HepG2 (cell line): ENCODE measurements at regions not wholly inside any gene's neighbourhood (a gene's known extent, or its start where the extent isn't known, plus 50 kb on each side); places are given as distances from the start of the nearest gene placed in this dataset.

Source experiments
- ATAC-seq: fragments of 200-7000 bp; cut with Tn5 transposase; 3 replicates; pipeline ENCODE4 v1.9.1; 2020; ENCODE audit warnings: mild to moderate bottlenecking, moderate library complexity
- BruUV-seq: library from RNA; stranded (reverse); fragments of 400-500 nt; replicated peaks from 2 replicates; lab custom pipeline; 2021; lab: Mats Ljungman, UMichigan
- CTCF ChIA-PET: fragments of 300-600 bp; formaldehyde crosslinking; extraction: SDS; loops from one replicate; lab custom pipeline; 2021; ENCODE audit warnings: low total read pairs, inconsistent platforms, low intra/inter-chr PET ratio; lab: Yijun Ruan, JAX
- POLR2A ChIA-PET: fragments of 350-600 bp; sonication (Branson Sonifier 250); formaldehyde crosslinking; loops from one replicate; lab custom pipeline; 2020; ENCODE audit warnings: antibody characterized with exemption, inconsistent platforms; lab: Yijun Ruan, JAX
- DNase-seq: peaks from one replicate; pipeline ENCODE4 v3.0.0-alpha.2; 2015; ENCODE audit warnings: low spot score
- FAIRE-seq: peaks from 3 replicates; lab custom pipeline; 2011; peaks lifted over from hg19 to GRCh38; lab: Jason Lieb, UNC
- H2AFZ ChIP-seq: one replicate; pipeline ENCODE4 v1.6.1; 2011; ENCODE audit warnings: low read length, inconsistent platforms
- H3K27ac ChIP-seq: fragments of 300-600 bp; 3 replicates; pipeline ENCODE4 v1.8.0; 2011; ENCODE audit warnings: mixed run types, mild to moderate bottlenecking, mixed read lengths, low read length, inconsistent platforms; ENCODE audit not compliant: insufficient read depth; ENCODE audit errors: extremely low read length
- H3K27me3 ChIP-seq, 2 experiments: fragments of 200-600 bp in 1 of 2; 2 replicates in 1 of 2; 3 replicates in 1 of 2; pipeline versions ENCODE4 v1.6.0 to v1.8.0; 2011; ENCODE audit warnings: low read length in 2 of 2, mild to moderate bottlenecking in 2 of 2, moderate library complexity in 2 of 2, inconsistent platforms in 1 of 2; ENCODE audit not compliant: insufficient read depth in 2 of 2, control insufficient read depth in 1 of 2
- H3K36me3 ChIP-seq, 2 experiments: fragments of 200-600 bp in 1 of 2; replicated peaks in 1 of 2; 2 replicates in 1 of 2; 3 replicates in 1 of 2; pipeline versions ENCODE4 v1.5.1 to v1.8.0; 2011; ENCODE audit warnings: low read length in 2 of 2, inconsistent platforms in 1 of 2; ENCODE audit not compliant: insufficient read depth in 2 of 2, control insufficient read depth in 1 of 2
- H3K4me1 ChIP-seq: 2 replicates; pipeline ENCODE4 v1.5.1; 2012; ENCODE audit warnings: low read length, inconsistent platforms; ENCODE audit not compliant: insufficient read depth
- H3K4me2 ChIP-seq: 2 replicates; pipeline ENCODE4 v1.6.0; 2011; ENCODE audit warnings: low read depth, low read length, inconsistent platforms
- H3K4me3 ChIP-seq, 3 experiments: fragments of 200-600 bp in 1 of 3; sonication (generic), shearing (Covaris generic) in 1 of 3; replicated peaks in 1 of 3; 2 replicates each; pipeline ENCODE4 v1.5.1; 2011 to 2016; ENCODE audit warnings: low read length in 3 of 3, inconsistent platforms in 2 of 3, low read depth in 2 of 3, mild to moderate bottlenecking in 2 of 3, control low read depth in 1 of 3, mixed read lengths in 1 of 3; ENCODE audit not compliant: insufficient read depth in 1 of 3
- H3K79me2 ChIP-seq: one replicate; pipeline ENCODE4 v1.6.1; 2011; ENCODE audit warnings: low read length, inconsistent platforms; ENCODE audit not compliant: insufficient read depth
- H3K9ac ChIP-seq: 2 replicates; pipeline ENCODE4 v1.6.0; 2011; ENCODE audit warnings: mild to moderate bottlenecking, low read depth, low read length, inconsistent platforms; ENCODE audit not compliant: insufficient read depth
- H3K9me3 ChIP-seq: 2 replicates; pipeline ENCODE4 v1.5.1; 2012; ENCODE audit warnings: mild to moderate bottlenecking, low read length
- H4K20me1 ChIP-seq: 2 replicates; pipeline ENCODE4 v1.6.0; 2011; ENCODE audit warnings: inconsistent platforms, mild to moderate bottlenecking, low read length, moderate library complexity; ENCODE audit not compliant: insufficient read depth
- AGO1 ChIP-seq: fragments of 200-400 bp; formaldehyde crosslinking; IDR thresholded peaks from 2 replicates; pipeline ENCODE4 v1.6.1; 2017; ENCODE audit warnings: mild to moderate bottlenecking, low read depth, low read length, moderate library complexity; ENCODE audit not compliant: poor library complexity, severe bottlenecking
- HCFC1 ChIP-seq: fragments of 150-350 bp; IDR thresholded peaks from 2 replicates; pipeline ENCODE4 v1.6.1; 2014; ENCODE audit warnings: low read depth, low read length
- HNRNPK ChIP-seq: fragments of 200-400 bp; formaldehyde crosslinking; IDR thresholded peaks from 2 replicates; pipeline ENCODE4 v1.6.1; 2018; ENCODE audit warnings: low read length, low read depth, moderate library complexity, mild to moderate bottlenecking; ENCODE audit not compliant: poor library complexity, severe bottlenecking
- IRF2 ChIP-seq: IDR thresholded peaks from 2 replicates; pipeline ENCODE4 v1.6.1; 2018; ENCODE audit warnings: missing genetic modification reagents, missing compliant biosample characterization
- RNF2 ChIP-seq: fragments of 450-650 bp; conservative IDR thresholded peaks from 2 replicates; pipeline ENCODE4 v1.6.1; 2016; ENCODE audit warnings: low read depth
- TEAD2 ChIP-seq: sonication (generic); formaldehyde crosslinking; IDR thresholded peaks from 2 replicates; pipeline ENCODE4 v1.9.0; 2021; ENCODE audit warnings: missing genetic modification reagents
- YEATS2 ChIP-seq: sonication (generic); formaldehyde crosslinking; IDR thresholded peaks from 2 replicates; pipeline ENCODE4 v1.4.0; 2020; ENCODE audit warnings: missing genetic modification reagents, borderline replicate concordance
- ZNF24 ChIP-seq: fragments of 450-650 bp; IDR thresholded peaks from 2 replicates; pipeline ENCODE4 v1.6.1; 2017; ENCODE audit warnings: antibody characterized with exemption, mild to moderate bottlenecking
- WGBS: methylation state at CpG from one replicate; pipeline ENCODE4 v1.1.6; 2017; ENCODE audit warnings: low lambda C conversion rate; 5-methylcytosine and 5-hydroxymethylcytosine counted together
- in situ Hi-C: cut with HindIII; loops from 2 replicates; pipeline ENCODE4 v1.10.0; 2017; ENCODE audit warnings: low pct_unique_long_range_greater_than_20kb; ENCODE audit not compliant: extremely low pct_ligation_motif_present
- intact Hi-C: fragments of 100-400 bp; cut with micrococcal nuclease; formaldehyde crosslinking; loops from one replicate; pipeline ENCODE4 v1.10.0; 2022; ENCODE audit not compliant: unreplicated experiment
- TF ChIP-seq, protein P1 (sequence below): IDR thresholded peaks from 2 replicates; pipeline ENCODE4 v1.6.1; 2016; ENCODE audit warnings: missing compliant biosample characterization, missing genetic modification reagents, borderline replicate concordance
- TF ChIP-seq, protein P2 (sequence below), 2 experiments: sonication (generic) in 1 of 2; formaldehyde crosslinking in 1 of 2; IDR thresholded peaks; 2 replicates each; pipeline versions ENCODE4 v1.5.1 to v1.6.1; 2011 to 2020; ENCODE audit warnings: borderline replicate concordance in 1 of 2, low read depth in 1 of 2, low read length in 1 of 2, mild to moderate bottlenecking in 1 of 2, missing genetic modification reagents in 1 of 2, moderate library complexity in 1 of 2

DNA sequence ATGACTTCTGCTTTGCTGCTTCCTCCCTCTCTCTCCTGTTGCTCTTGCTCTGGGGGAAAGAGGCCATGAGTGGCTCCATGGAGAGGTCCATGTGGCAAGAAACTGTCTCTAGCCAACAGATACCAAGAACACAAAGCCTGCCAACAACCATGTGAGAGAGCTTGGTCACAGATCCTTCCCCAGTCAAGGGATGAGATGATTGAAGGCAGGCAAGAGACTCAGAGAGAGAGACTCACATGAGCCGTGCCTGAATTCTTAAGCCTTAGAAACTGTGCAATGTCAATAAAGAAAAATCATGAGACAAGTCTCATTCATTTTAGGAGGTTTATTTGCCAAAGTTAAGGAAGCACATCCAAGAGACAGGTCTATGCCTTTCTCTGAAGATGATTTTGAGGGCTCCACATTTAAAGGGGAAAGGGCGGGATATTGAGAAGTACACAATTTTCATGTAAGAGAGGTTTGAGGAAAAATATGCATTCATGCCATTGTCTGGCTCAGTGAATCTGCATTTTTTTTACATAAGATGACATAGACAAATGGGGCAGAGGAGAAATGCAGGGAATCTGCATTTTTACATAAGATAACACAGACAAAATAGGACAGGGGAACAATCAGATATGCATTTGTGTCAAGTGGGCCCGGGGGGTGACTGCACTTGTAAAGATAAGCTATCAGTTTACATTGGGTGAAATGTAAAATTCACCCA is 59.5 kb upstream of the SUCLG2 start:
- 79% methylated on average over 3 of the region's 3 CpGs for WGBS
- no peak for TF ChIP-seq RNF2
- no peak for TF ChIP-seq YEATS2
- TF ChIP-seq ZNF24 = no peak
- no peak for TF ChIP-seq HCFC1
- no peak for TF ChIP-seq AGO1
- TF ChIP-seq, all 625 proteins: peak for 0
- BruUV-seq = no TSS peak
- in situ Hi-C loops (no loop called here), intact Hi-C loops (no loop called here)
- Histone ChIP-seq H3K27me3 (no peaks in the 10 kb centered on the region), H3K79me2 (no peaks in the 10 kb centered on the region), H3K4me1 (peaks cover 4% of the 10 kb centered on the region; the same call in 1 of the 2 replicates), H3K9me3 (no peaks in the 10 kb centered on the region), H3K36me3 (no peaks in the 10 kb centered on the region), H4K20me1 (no peaks in the 10 kb centered on the region), H3K4me2 (no peak overlapping the region), H3K4me3 (no peak overlapping the region), H3K9ac (no peak overlapping the region), H3K27ac (no peak overlapping the region), H2AFZ (no peak overlapping the region)
- POLR2A ChIA-PET = no interaction called here
- ATAC-seq (no peak), FAIRE-seq (no peak), DNase-seq (no peak)
- CTCF ChIA-PET = no interaction called here

DNA sequence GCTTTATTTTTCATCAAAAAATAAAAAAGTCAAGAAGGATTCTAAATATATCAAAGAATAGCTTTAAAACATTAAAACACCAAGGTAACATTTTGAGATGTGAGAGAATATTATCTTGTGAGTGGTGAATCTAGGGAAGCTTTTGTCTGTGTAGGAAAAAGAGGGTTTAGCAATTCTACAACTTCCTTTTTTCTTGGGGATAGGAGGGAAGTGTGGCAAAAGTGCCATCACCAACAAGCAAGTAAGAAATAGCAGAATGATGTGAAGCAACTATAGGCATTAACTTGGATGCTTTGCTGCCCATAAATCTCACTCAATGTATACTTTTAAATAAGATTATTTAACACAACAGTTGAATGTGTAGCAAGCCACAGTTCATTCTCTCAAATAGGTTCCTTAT is 57.8 kb upstream of the SUCLG2 start:
- Histone ChIP-seq H3K9me3 (no peaks in the 10 kb centered on the region), H3K4me3 (no peak overlapping the region), H3K27ac (no peak overlapping the region), H3K4me2 (no peak overlapping the region), H4K20me1 (no peaks in the 10 kb centered on the region), H2AFZ (no peak overlapping the region), H3K27me3 (no peaks in the 10 kb centered on the region), H3K36me3 (no peaks in the 10 kb centered on the region)
- no peak for ATAC-seq
- in situ Hi-C loops = no loop called here
- TF ChIP-seq, protein P1, sequence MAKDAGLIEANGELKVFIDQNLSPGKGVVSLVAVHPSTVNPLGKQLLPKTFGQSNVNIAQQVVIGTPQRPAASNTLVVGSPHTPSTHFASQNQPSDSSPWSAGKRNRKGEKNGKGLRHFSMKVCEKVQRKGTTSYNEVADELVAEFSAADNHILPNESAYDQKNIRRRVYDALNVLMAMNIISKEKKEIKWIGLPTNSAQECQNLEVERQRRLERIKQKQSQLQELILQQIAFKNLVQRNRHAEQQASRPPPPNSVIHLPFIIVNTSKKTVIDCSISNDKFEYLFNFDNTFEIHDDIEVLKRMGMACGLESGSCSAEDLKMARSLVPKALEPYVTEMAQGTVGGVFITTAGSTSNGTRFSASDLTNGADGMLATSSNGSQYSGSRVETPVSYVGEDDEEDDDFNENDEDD (CRISPR knock-in tag) = no peak
- TF ChIP-seq TEAD2 = no peak
- TF ChIP-seq HNRNPK = no peak
- TF ChIP-seq IRF2 (CRISPR knock-in tag) = no peak
- TF ChIP-seq, protein P2, sequence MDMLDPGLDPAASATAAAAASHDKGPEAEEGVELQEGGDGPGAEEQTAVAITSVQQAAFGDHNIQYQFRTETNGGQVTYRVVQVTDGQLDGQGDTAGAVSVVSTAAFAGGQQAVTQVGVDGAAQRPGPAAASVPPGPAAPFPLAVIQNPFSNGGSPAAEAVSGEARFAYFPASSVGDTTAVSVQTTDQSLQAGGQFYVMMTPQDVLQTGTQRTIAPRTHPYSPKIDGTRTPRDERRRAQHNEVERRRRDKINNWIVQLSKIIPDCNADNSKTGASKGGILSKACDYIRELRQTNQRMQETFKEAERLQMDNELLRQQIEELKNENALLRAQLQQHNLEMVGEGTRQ (IDR thresholded peaks at IDR 0.05; ENCODE audit: low read depth, low read length) = no peak
- TF ChIP-seq, protein P2 (CRISPR knock-in tag; IDR thresholded peaks at IDR 0.05; ENCODE audit: borderline replicate concordance) = no peak
- TF ChIP-seq, all 625 proteins: peak for 0
- POLR2A ChIA-PET = no interaction called here
- FAIRE-seq = no peak
- DNase-seq = no peak
- H3K79me2 ChIP-seq = no peaks in the 10 kb centered on the region
- no peak overlapping the region for H3K9ac ChIP-seq
- H3K4me1 ChIP-seq = peaks cover 6% of the 10 kb centered on the region
- BruUV-seq = no TSS peak
- intact Hi-C loops = no loop called here
- CTCF ChIA-PET = no interaction called here
